NT2/D1 (cell line): ENCODE measurements at regions not wholly inside any gene's neighbourhood (a gene's known extent, or its start where the extent isn't known, plus 50 kb on each side); places are given as distances from the start of the nearest gene placed in this dataset.

Experiments
- DNase-seq: peaks from one replicate; pipeline ENCODE4 v3.0.0-alpha.2; 2011; ENCODE audit warnings: low read depth, low spot score
- H3K27me3 ChIP-seq: 2 replicates; pipeline ENCODE4 v1.6.0; 2011; ENCODE audit warnings: mild to moderate bottlenecking; ENCODE audit not compliant: insufficient read length, insufficient read depth
- H3K36me3 ChIP-seq: 2 replicates; pipeline ENCODE4 v1.6.1; 2011; ENCODE audit warnings: mild to moderate bottlenecking, low read length, mixed read lengths; ENCODE audit not compliant: insufficient read depth, insufficient read length
- H3K4me1 ChIP-seq: 2 replicates; pipeline ENCODE4 v1.5.1; 2011; ENCODE audit not compliant: insufficient read depth, insufficient read length
- H3K4me3 ChIP-seq: 2 replicates; pipeline ENCODE4 v1.5.1; 2011; ENCODE audit warnings: low read depth; ENCODE audit not compliant: insufficient read length
- H3K9ac ChIP-seq: 2 replicates; pipeline ENCODE4 v1.6.0; 2011; ENCODE audit warnings: low read depth; ENCODE audit not compliant: insufficient read length
- H3K9me3 ChIP-seq: 2 replicates; pipeline ENCODE4 v1.5.1; 2011; ENCODE audit warnings: mild to moderate bottlenecking, low read length; ENCODE audit not compliant: insufficient read depth
- SUZ12 ChIP-seq: IDR thresholded peaks from 2 replicates; pipeline ENCODE4 v1.6.1; 2011; ENCODE audit not compliant: insufficient read length, insufficient read depth; ENCODE audit errors: extremely low read depth
- YY1 ChIP-seq: IDR thresholded peaks from 2 replicates; pipeline ENCODE4 v1.6.1; 2011; ENCODE audit not compliant: insufficient read length, insufficient read depth
- ZNF274 ChIP-seq: IDR thresholded peaks from 2 replicates; pipeline ENCODE4 v1.6.1; 2011; ENCODE audit warnings: mild to moderate bottlenecking, low read depth, low read length

DNA sequence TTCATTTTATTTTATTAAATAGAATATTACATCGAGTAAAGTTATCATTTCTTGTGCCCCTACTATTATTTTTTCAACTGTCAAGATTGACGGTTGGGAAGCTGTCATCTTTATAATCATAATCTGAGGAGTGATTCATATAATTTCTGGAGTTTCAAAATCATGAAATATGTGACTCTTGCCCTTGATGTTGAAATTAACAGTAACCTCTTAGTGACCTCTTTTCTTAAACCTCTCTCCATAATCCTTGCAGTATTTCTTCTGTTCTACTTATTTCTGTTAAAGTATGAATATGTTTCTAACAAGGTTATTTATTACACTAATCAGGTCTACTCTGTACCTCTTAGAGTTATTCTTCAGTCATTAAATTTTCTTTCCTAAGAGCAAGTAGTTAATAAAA lies 663.8 kb downstream of the LIG4 start:
- Histone ChIP-seq H3K4me1 (no peaks in the 10 kb centered on the region), H3K36me3 (no peaks in the 10 kb centered on the region), H3K9ac (no peak overlapping the region), H3K4me3 (no peak overlapping the region), H3K27me3 (no peaks in the 10 kb centered on the region), H3K9me3 (no peaks in the 10 kb centered on the region)
- TF ChIP-seq SUZ12 (no peak), YY1 (no peak), ZNF274 (no peak)
- no peak for DNase-seq

DNA sequence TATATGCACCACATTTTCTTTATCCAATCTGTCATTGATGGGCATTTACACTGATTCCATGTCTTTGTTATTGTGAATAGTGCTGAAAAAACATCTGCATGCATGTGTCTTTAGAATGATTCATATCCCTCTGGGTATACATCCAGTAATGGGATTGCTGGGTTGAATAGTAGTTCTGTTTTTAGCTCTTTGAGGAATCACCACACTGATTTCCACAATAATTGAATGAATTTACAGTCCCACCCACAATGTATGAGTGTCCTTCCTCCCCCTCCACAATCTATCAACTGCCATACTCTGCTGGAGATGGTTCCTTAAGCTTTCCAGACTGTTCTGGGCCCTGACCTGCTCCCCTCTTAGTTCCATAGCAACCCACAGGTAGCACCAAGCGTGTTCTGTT lies 667.0 kb downstream of the LIG4 start:
- no peak overlapping the region for H3K4me3 ChIP-seq
- no peaks in the 10 kb centered on the region for H3K36me3 ChIP-seq
- H3K27me3 ChIP-seq: no peaks in the 10 kb centered on the region
- no peaks in the 10 kb centered on the region for H3K4me1 ChIP-seq
- H3K9ac ChIP-seq: no peak overlapping the region
- TF ChIP-seq ZNF274 (no peak), YY1 (no peak), SUZ12 (no peak)
- no peak for DNase-seq
- H3K9me3 ChIP-seq: no peaks in the 10 kb centered on the region

DNA sequence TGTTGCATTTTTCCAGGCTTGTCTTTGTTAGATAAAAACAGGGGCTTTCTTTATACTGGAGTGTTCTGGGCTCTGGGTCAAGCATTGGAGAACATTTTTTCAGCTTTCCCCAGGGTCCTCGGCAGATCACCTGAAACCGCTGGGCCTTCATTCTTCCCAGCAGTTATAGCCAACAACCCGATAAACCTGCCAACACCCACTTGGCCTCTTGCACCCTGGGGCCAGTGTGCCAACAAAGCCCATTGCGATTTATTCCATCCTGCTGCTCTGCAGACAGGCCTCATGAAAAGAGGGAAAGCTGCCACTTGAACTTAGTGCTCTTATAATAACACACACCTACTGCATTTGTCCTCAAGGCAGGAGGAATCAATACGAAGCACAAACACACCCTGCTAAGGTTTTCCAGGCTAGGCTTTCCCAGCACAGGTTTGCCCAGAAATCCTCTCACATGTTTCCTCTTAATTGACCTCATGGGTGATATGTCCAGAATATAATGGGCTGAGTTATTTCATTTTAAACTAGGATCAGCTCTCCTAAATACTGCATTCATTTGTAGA lies 669.3 kb downstream of the LIG4 start:
- DNase-seq: no peak
- TF ChIP-seq SUZ12 (no peak), YY1 (no peak), ZNF274 (no peak)
- H3K36me3 ChIP-seq: no peaks in the 10 kb centered on the region
- no peaks in the 10 kb centered on the region for H3K4me1 ChIP-seq
- no peak overlapping the region for H3K9ac ChIP-seq
- H3K27me3 ChIP-seq: no peaks in the 10 kb centered on the region
- no peaks in the 10 kb centered on the region for H3K9me3 ChIP-seq
- no peak overlapping the region for H3K4me3 ChIP-seq

GRCh38 chr13:107534548-107534947 lies 680.8 kb downstream of the LIG4 start:
- Histone ChIP-seq H3K4me3 (no peak overlapping the region), H3K27me3 (no peaks in the 10 kb centered on the region), H3K4me1 (no peaks in the 10 kb centered on the region), H3K9ac (no peak overlapping the region), H3K9me3 (no peaks in the 10 kb centered on the region), H3K36me3 (no peaks in the 10 kb centered on the region)
- TF ChIP-seq ZNF274 (no peak), YY1 (no peak), SUZ12 (no peak)
- no peak for DNase-seq

DNA sequence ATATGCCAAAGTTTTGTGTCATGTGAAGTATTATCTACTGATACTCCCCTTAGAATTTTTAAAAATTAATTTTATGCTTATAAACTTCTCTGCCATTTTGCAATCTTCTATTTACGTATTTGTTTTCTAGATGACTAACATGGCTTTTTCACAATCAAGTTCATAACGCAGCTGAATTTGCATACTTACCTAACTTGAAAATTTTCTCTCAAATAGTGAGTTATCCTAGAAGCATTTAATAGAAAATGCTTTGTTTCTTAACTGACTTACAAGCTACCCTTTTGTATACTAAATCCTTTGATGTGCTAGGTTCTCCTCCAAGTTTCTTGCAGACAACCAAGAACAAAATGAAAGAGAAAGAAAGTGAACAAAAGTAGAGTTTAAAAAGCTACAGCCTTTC lies 683.5 kb downstream of the LIG4 start:
- TF ChIP-seq YY1: no peak
- no peak for TF ChIP-seq ZNF274
- TF ChIP-seq SUZ12: no peak
- H3K4me3 ChIP-seq: no peak overlapping the region
- no peak overlapping the region for H3K9ac ChIP-seq
- H3K36me3 ChIP-seq: no peaks in the 10 kb centered on the region
- H3K27me3 ChIP-seq: no peaks in the 10 kb centered on the region
- DNase-seq: no peak
- no peaks in the 10 kb centered on the region for H3K9me3 ChIP-seq
- no peaks in the 10 kb centered on the region for H3K4me1 ChIP-seq

GRCh38 chr13:107531180-107531579 lies 684.2 kb downstream of the LIG4 start:
- Histone ChIP-seq H3K9ac (no peak overlapping the region), H3K9me3 (no peaks in the 10 kb centered on the region), H3K4me3 (no peak overlapping the region), H3K36me3 (no peaks in the 10 kb centered on the region), H3K27me3 (no peaks in the 10 kb centered on the region), H3K4me1 (no peaks in the 10 kb centered on the region)
- TF ChIP-seq ZNF274: no peak
- TF ChIP-seq YY1: no peak
- no peak for TF ChIP-seq SUZ12
- DNase-seq: no peak

- no peaks in the 10 kb centered on the region for H3K36me3 ChIP-seq
- no peak for DNase-seq
- H3K4me1 ChIP-seq: no peaks in the 10 kb centered on the region
- no peak overlapping the region for H3K4me3 ChIP-seq
- H3K9me3 ChIP-seq: no peaks in the 10 kb centered on the region
- TF ChIP-seq SUZ12 (no peak), ZNF274 (no peak), YY1 (no peak)
- no peaks in the 10 kb centered on the region for H3K27me3 ChIP-seq
- no peak overlapping the region for H3K9ac ChIP-seq
These were observed 686.3 kb downstream of the LIG4 start for GRCh38 chr13:107529035-107529434.

GRCh38 chr13:107518780-107519179 lies 696.6 kb downstream of the LIG4 start:
- H3K9me3 ChIP-seq: no peaks in the 10 kb centered on the region
- no peak overlapping the region for H3K9ac ChIP-seq
- H3K4me1 ChIP-seq: no peaks in the 10 kb centered on the region
- no peak for DNase-seq
- H3K27me3 ChIP-seq: no peaks in the 10 kb centered on the region
- TF ChIP-seq ZNF274 (no peak), SUZ12 (no peak), YY1 (no peak)
- no peak overlapping the region for H3K4me3 ChIP-seq
- no peaks in the 10 kb centered on the region for H3K36me3 ChIP-seq

- Histone ChIP-seq H3K27me3 (no peaks in the 10 kb centered on the region), H3K9me3 (no peaks in the 10 kb centered on the region), H3K36me3 (no peaks in the 10 kb centered on the region), H3K9ac (no peak overlapping the region), H3K4me3 (no peak overlapping the region), H3K4me1 (no peaks in the 10 kb centered on the region)
- no peak for TF ChIP-seq YY1
- TF ChIP-seq ZNF274: no peak
- TF ChIP-seq SUZ12: no peak
- no peak for DNase-seq
These were observed 697.0 kb downstream of the LIG4 start for GRCh38 chr13:107518292-107518691.
